ENCODE measurements at regions not wholly inside any gene's neighbourhood (a gene's known extent, or its start where the extent isn't known, plus 50 kb on each side); places are given as distances from the start of the nearest gene placed in this dataset.

DNA sequence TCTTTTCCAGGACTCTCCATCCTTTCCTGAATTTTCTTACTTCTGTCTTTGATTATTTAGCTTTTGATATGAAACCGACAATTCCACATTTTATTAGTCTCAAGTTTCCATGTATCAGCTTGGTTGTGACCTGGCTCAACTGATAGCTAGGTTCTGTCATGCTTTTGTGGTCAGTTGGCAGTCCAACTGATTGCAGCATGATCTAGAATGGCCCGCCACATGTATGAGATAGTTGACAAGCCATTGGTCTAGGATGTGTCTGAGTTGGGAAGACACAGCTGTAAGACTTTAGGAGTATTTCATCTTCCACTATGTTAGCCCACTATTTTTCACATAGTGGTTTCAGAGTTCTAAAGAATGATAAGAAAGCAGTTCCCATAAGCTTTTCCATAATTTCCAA, 117.5 kb upstream of the GRID2 start:
- Histone ChIP-seq H3K9ac (ENCODE audit: low read depth in 1 of 2, low read length in 2 of 2) (no peak overlapping the region), H3K4me3 (ENCODE audit: low read depth in 1 of 3, low read length in 3 of 3) (no peak overlapping the region), H3K36me3 (ENCODE audit: control insufficient read depth in 4 of 4, insufficient read depth in 3 of 4, low read depth in 1 of 4, low read length in 3 of 4) (no peaks in the 10 kb centered on the region), H3K4me1 (ENCODE audit: control insufficient read depth in 4 of 4, insufficient read depth in 4 of 4, low read length in 3 of 4) (no peaks in the 10 kb centered on the region), H3K9me3 (ENCODE audit: control insufficient read depth in 4 of 4, low read length in 3 of 4) (peaks cover 0 to 4% (median 0%) of the 10 kb centered on the region in 4 donors), H3K27ac (ENCODE audit: low read depth in 1 of 2, low read length in 2 of 2) (no peak overlapping the region), H3K27me3 (ENCODE audit: control insufficient read depth in 4 of 4, insufficient read depth in 4 of 4, low read length in 3 of 4) (no peaks in the 10 kb centered on the region)
- TF ChIP-seq, protein P1, sequence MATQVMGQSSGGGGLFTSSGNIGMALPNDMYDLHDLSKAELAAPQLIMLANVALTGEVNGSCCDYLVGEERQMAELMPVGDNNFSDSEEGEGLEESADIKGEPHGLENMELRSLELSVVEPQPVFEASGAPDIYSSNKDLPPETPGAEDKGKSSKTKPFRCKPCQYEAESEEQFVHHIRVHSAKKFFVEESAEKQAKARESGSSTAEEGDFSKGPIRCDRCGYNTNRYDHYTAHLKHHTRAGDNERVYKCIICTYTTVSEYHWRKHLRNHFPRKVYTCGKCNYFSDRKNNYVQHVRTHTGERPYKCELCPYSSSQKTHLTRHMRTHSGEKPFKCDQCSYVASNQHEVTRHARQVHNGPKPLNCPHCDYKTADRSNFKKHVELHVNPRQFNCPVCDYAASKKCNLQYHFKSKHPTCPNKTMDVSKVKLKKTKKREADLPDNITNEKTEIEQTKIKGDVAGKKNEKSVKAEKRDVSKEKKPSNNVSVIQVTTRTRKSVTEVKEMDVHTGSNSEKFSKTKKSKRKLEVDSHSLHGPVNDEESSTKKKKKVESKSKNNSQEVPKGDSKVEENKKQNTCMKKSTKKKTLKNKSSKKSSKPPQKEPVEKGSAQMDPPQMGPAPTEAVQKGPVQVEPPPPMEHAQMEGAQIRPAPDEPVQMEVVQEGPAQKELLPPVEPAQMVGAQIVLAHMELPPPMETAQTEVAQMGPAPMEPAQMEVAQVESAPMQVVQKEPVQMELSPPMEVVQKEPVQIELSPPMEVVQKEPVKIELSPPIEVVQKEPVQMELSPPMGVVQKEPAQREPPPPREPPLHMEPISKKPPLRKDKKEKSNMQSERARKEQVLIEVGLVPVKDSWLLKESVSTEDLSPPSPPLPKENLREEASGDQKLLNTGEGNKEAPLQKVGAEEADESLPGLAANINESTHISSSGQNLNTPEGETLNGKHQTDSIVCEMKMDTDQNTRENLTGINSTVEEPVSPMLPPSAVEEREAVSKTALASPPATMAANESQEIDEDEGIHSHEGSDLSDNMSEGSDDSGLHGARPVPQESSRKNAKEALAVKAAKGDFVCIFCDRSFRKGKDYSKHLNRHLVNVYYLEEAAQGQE (IDR thresholded peaks at IDR 0.05): no peak
- TF ChIP-seq TAF1 (conservative IDR thresholded peaks at IDR 0.05): no peak
- TF ChIP-seq, protein P2, sequence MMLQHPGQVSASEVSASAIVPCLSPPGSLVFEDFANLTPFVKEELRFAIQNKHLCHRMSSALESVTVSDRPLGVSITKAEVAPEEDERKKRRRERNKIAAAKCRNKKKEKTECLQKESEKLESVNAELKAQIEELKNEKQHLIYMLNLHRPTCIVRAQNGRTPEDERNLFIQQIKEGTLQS (IDR thresholded peaks at IDR 0.05): no peak
- no peak for TF ChIP-seq RAD21 (IDR thresholded peaks at IDR 0.05)
- TF ChIP-seq, protein P3, sequence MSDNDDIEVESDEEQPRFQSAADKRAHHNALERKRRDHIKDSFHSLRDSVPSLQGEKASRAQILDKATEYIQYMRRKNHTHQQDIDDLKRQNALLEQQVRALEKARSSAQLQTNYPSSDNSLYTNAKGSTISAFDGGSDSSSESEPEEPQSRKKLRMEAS (IDR thresholded peaks at IDR 0.05): no peak
- TF ChIP-seq HNF4G (IDR thresholded peaks at IDR 0.05): no peak
- TF ChIP-seq FOXA1 (IDR thresholded peaks at IDR 0.05): no peak
- no peak for TF ChIP-seq YY1 (IDR thresholded peaks at IDR 0.05)
- TF ChIP-seq, protein P4, sequence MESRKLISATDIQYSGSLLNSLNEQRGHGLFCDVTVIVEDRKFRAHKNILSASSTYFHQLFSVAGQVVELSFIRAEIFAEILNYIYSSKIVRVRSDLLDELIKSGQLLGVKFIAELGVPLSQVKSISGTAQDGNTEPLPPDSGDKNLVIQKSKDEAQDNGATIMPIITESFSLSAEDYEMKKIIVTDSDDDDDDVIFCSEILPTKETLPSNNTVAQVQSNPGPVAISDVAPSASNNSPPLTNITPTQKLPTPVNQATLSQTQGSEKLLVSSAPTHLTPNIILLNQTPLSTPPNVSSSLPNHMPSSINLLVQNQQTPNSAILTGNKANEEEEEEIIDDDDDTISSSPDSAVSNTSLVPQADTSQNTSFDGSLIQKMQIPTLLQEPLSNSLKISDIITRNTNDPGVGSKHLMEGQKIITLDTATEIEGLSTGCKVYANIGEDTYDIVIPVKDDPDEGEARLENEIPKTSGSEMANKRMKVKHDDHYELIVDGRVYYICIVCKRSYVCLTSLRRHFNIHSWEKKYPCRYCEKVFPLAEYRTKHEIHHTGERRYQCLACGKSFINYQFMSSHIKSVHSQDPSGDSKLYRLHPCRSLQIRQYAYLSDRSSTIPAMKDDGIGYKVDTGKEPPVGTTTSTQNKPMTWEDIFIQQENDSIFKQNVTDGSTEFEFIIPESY (IDR thresholded peaks at IDR 0.05): no peak
- TF ChIP-seq EGR1 (IDR thresholded peaks at IDR 0.05; ENCODE audit: low read depth in 2 of 2): no peak
- WGBS: 80% methylated on average over 2 of the region's 2 CpGs
- DNase-seq (ENCODE audit: low spot score): no peak

DNA sequence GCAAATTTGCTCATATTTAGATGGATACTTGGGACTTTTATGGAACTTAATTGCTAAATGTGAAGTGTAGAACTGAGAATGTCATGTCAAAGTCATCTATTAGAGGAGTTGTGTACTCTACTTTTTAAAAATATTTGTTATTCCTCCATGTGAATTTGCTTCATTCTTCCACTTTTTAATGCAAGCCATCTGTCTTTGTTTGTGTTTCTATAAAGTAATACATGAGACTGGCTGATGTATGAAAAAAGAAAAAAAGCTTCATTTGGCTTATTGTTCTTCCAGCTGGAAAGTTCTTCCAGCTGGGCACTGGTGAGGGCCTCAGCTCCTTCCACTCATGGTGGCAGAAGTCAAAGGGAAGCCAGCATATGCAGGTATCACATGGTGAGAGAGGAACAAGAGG, 114.6 kb upstream of the GRID2 start:
- Histone ChIP-seq H3K27ac (ENCODE audit: low read depth in 1 of 2, low read length in 2 of 2) (no peak overlapping the region), H3K4me3 (ENCODE audit: low read depth in 1 of 3, low read length in 3 of 3) (no peak overlapping the region), H3K36me3 (ENCODE audit: control insufficient read depth in 4 of 4, insufficient read depth in 3 of 4, low read depth in 1 of 4, low read length in 3 of 4) (no peaks in the 10 kb centered on the region), H3K9me3 (ENCODE audit: control insufficient read depth in 4 of 4, low read length in 3 of 4) (no peaks in the 10 kb centered on the region), H3K9ac (ENCODE audit: low read depth in 1 of 2, low read length in 2 of 2) (no peak overlapping the region), H3K27me3 (ENCODE audit: control insufficient read depth in 4 of 4, insufficient read depth in 4 of 4, low read length in 3 of 4) (no peaks in the 10 kb centered on the region), H3K4me1 (ENCODE audit: control insufficient read depth in 4 of 4, insufficient read depth in 4 of 4, low read length in 3 of 4) (no peaks in the 10 kb centered on the region)
- DNase-seq (ENCODE audit: low spot score): no peak
- no peak for TF ChIP-seq YY1 (IDR thresholded peaks at IDR 0.05)
- no peak for TF ChIP-seq GABPA (IDR thresholded peaks at IDR 0.05 in 1 of 2, conservative IDR thresholded peaks at IDR 0.05 in 1 of 2)
- TF ChIP-seq, protein P2 (IDR thresholded peaks at IDR 0.05): no peak
- no peak for TF ChIP-seq FOXA1 (IDR thresholded peaks at IDR 0.05)
- TF ChIP-seq, protein P3 (IDR thresholded peaks at IDR 0.05): no peak
